ENCODE measurements at regions not wholly inside any gene's neighbourhood (a gene's known extent, or its start where the extent isn't known, plus 50 kb on each side); places are given as distances from the start of the nearest gene placed in this dataset.

DNA sequence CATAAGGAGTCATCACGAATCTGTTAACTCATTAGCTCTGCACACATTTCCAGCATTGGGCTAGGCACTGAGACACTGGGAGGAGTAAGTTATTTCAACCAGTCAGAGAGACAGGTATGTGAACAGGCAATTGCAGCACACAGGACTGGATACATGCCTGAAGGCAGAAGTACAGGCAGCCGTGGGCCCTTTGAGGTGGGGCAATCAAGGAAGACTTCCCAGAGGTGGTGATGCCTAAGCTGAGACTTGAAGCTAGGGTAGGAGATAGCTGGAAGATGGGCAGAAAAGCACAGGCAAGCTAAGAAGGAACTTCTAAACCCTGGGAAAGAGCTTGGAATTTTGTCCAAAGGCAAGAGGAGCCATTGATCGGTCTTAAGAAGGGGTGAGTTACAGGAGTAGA lies 249.7 kb downstream of the EMX2 start:
- no peaks in the 10 kb centered on the region for H3K9me3 ChIP-seq (ENCODE audit: insufficient read depth, low read length, severe bottlenecking)
- no peak overlapping the region for H2AFZ ChIP-seq (ENCODE audit: low read depth, low read length)
- H3K36me3 ChIP-seq (ENCODE audit: insufficient read depth, low read length) = no peaks in the 10 kb centered on the region
- DNase-seq (no peak), ATAC-seq (ENCODE audit: insufficient read depth, low read depth) (no peak)
- peaks cover 9% of the 10 kb centered on the region for H3K27me3 ChIP-seq (ENCODE audit: insufficient read depth, low read length, poor library complexity)
- H3K79me2 ChIP-seq (ENCODE audit: insufficient read depth, low read length) = no peaks in the 10 kb centered on the region
- no peak overlapping the region for H3K9ac ChIP-seq (ENCODE audit: low read depth, low read length)
- H3K4me3 ChIP-seq (ENCODE audit: low read depth in 1 of 2, low read length in 2 of 2) = no peak overlapping the region
- H3K4me1 ChIP-seq (ENCODE audit: insufficient read depth, low read length) = no peaks in the 10 kb centered on the region
- no peak overlapping the region for H3K27ac ChIP-seq (ENCODE audit: low read length)
- TF ChIP-seq EZH2 (IDR thresholded peaks at IDR 0.05; ENCODE audit: borderline replicate concordance, low read depth, low read length, severe bottlenecking) = no peak
- TF ChIP-seq, protein P1, sequence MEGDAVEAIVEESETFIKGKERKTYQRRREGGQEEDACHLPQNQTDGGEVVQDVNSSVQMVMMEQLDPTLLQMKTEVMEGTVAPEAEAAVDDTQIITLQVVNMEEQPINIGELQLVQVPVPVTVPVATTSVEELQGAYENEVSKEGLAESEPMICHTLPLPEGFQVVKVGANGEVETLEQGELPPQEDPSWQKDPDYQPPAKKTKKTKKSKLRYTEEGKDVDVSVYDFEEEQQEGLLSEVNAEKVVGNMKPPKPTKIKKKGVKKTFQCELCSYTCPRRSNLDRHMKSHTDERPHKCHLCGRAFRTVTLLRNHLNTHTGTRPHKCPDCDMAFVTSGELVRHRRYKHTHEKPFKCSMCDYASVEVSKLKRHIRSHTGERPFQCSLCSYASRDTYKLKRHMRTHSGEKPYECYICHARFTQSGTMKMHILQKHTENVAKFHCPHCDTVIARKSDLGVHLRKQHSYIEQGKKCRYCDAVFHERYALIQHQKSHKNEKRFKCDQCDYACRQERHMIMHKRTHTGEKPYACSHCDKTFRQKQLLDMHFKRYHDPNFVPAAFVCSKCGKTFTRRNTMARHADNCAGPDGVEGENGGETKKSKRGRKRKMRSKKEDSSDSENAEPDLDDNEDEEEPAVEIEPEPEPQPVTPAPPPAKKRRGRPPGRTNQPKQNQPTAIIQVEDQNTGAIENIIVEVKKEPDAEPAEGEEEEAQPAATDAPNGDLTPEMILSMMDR (IDR thresholded peaks at IDR 0.05; ENCODE audit: borderline replicate concordance, extremely low read depth, low read length, poor library complexity, severe bottlenecking) = no peak
- no peaks in the 10 kb centered on the region for H4K20me1 ChIP-seq (ENCODE audit: insufficient read depth, low read length)
- no peak overlapping the region for H3K4me2 ChIP-seq (ENCODE audit: insufficient read depth, low read length)

DNA sequence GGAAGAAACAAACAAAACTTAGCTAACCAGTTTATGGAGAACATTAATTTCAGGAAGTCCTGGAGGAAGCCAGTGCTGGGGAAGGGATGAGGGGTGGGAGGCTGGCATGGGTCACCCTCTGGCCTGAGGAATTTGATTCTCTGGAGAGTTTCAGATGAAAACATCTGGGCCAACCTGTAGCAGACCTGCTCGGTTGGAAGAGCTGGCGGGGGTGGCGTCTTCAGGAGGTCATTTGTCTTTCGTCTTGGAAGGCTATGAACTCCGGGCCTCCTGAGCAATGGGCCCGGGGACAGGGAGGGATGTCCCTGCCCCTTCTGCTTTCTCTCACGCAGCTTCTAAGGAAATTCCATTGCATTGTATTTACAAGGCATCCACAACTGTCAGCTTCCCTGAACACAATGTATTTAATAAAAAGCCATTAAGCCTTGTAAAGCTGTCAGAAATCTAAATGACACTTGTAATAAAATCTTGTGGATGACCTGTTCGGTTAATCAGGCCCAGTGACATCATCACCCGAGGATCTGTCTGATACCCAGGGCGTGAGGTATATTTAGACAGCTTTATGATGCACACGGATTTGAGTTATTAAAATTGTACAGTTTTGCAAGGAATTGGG lies 250.5 kb downstream of the RAB11FIP2 start:
- Histone ChIP-seq H3K36me3 (ENCODE audit: insufficient read depth, low read length) (no peaks in the 10 kb centered on the region), H3K79me2 (ENCODE audit: insufficient read depth, low read length) (no peaks in the 10 kb centered on the region), H3K9ac (ENCODE audit: low read depth, low read length) (no peak overlapping the region), H3K4me2 (ENCODE audit: insufficient read depth, low read length) (no peak overlapping the region), H3K27me3 (ENCODE audit: insufficient read depth, low read length, poor library complexity) (peaks cover 3% of the 10 kb centered on the region), H4K20me1 (ENCODE audit: insufficient read depth, low read length) (no peaks in the 10 kb centered on the region), H3K4me1 (ENCODE audit: insufficient read depth, low read length) (no peaks in the 10 kb centered on the region), H3K4me3 (ENCODE audit: low read depth in 1 of 2, low read length in 2 of 2) (no peak overlapping the region), H3K9me3 (ENCODE audit: insufficient read depth, low read length, severe bottlenecking) (no peaks in the 10 kb centered on the region), H3K27ac (ENCODE audit: low read length) (no peak overlapping the region), H2AFZ (ENCODE audit: low read depth, low read length) (no peak overlapping the region)
- DNase-seq = no peak
- ATAC-seq (ENCODE audit: insufficient read depth, low read depth) = no peak
- TF ChIP-seq, protein P1 (IDR thresholded peaks at IDR 0.05; ENCODE audit: borderline replicate concordance, extremely low read depth, low read length, poor library complexity, severe bottlenecking) = no peak
- no peak for TF ChIP-seq EZH2 (IDR thresholded peaks at IDR 0.05; ENCODE audit: borderline replicate concordance, low read depth, low read length, severe bottlenecking)

DNA sequence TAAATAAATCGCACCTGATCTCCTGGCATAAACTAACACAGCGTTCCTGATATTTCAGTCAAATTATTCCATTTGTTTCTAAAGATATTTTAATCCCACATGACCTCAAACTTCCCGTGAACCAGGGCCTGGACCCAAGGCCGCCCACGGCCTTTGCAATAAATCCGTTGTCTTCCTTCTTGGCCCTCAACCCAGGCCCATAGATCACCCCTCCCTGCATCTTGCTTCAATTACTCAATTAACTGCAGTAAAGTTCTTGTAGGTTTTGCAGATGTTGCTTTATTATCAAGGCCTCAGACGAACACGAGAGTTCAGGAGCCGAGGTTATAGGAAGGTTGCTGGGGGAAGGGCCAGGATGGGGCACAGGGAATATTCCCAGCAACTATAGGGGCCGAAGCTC lies 249.4 kb downstream of the RAB11FIP2 start:
- Histone ChIP-seq H3K9ac (ENCODE audit: low read depth, low read length) (no peak overlapping the region), H3K9me3 (ENCODE audit: insufficient read depth, low read length, severe bottlenecking) (no peaks in the 10 kb centered on the region), H3K4me3 (ENCODE audit: low read depth in 1 of 2, low read length in 2 of 2) (no peak overlapping the region), H4K20me1 (ENCODE audit: insufficient read depth, low read length) (no peaks in the 10 kb centered on the region), H3K27ac (ENCODE audit: low read length) (no peak overlapping the region), H3K4me2 (ENCODE audit: insufficient read depth, low read length) (no peak overlapping the region), H3K79me2 (ENCODE audit: insufficient read depth, low read length) (no peaks in the 10 kb centered on the region), H3K4me1 (ENCODE audit: insufficient read depth, low read length) (no peaks in the 10 kb centered on the region), H3K36me3 (ENCODE audit: insufficient read depth, low read length) (no peaks in the 10 kb centered on the region), H3K27me3 (ENCODE audit: insufficient read depth, low read length, poor library complexity) (peaks cover under 1% of the 10 kb centered on the region), H2AFZ (ENCODE audit: low read depth, low read length) (no peak overlapping the region)
- no peak for TF ChIP-seq EZH2 (IDR thresholded peaks at IDR 0.05; ENCODE audit: borderline replicate concordance, low read depth, low read length, severe bottlenecking)
- TF ChIP-seq, protein P1 (IDR thresholded peaks at IDR 0.05; ENCODE audit: borderline replicate concordance, extremely low read depth, low read length, poor library complexity, severe bottlenecking) = no peak
- ATAC-seq (ENCODE audit: insufficient read depth, low read depth) = no peak
- DNase-seq = no peak
